GM23248 (cell line): ENCODE measurements at regions not wholly inside any gene's neighbourhood (a gene's known extent, or its start where the extent isn't known, plus 50 kb on each side); places are given as distances from the start of the nearest gene placed in this dataset.

Experiments
- DNase-seq: peaks from one replicate; pipeline ENCODE4 v3.0.0-alpha.2; 2015
- H2AFZ ChIP-seq: fragments of 200-600 bp; sonication (generic); 2 replicates; pipeline ENCODE4 v1.6.1; 2016; ENCODE audit warnings: antibody characterized with exemption
- H3F3A ChIP-seq: fragments of 200-600 bp; sonication (generic); 2 replicates; pipeline ENCODE4 v1.6.1; 2016; ENCODE audit warnings: mild to moderate bottlenecking, antibody characterized with exemption, mixed run types; ENCODE audit not compliant: insufficient read depth
- H3K27ac ChIP-seq: fragments of 200-600 bp; sonication (generic); 2 replicates; pipeline ENCODE4 v1.5.1; 2016; ENCODE audit warnings: mild to moderate bottlenecking
- H3K27me3 ChIP-seq: fragments of 200-600 bp; sonication (generic); replicated peaks from 2 replicates; pipeline ENCODE4 v1.6.1; 2016; ENCODE audit warnings: mild to moderate bottlenecking; ENCODE audit not compliant: insufficient read depth
- H3K36me3 ChIP-seq: fragments of 200-600 bp; sonication (generic); 2 replicates; pipeline ENCODE4 v1.6.1; 2016; ENCODE audit warnings: low read depth, mild to moderate bottlenecking
- H3K4me1 ChIP-seq: fragments of 200-600 bp; sonication (generic); 2 replicates; pipeline ENCODE4 v1.6.1; 2016; ENCODE audit warnings: mild to moderate bottlenecking; ENCODE audit not compliant: insufficient read depth
- H3K4me2 ChIP-seq: fragments of 200-600 bp; sonication (generic); one replicate; pipeline ENCODE4 v1.6.1; 2016; ENCODE audit warnings: mild to moderate bottlenecking; ENCODE audit not compliant: unreplicated experiment
- H3K4me3 ChIP-seq: fragments of 200-600 bp; sonication (generic); 2 replicates; pipeline ENCODE4 v1.5.1; 2016; ENCODE audit warnings: mild to moderate bottlenecking
- H3K79me2 ChIP-seq: fragments of 200-600 bp; sonication (generic); 2 replicates; pipeline ENCODE4 v1.6.1; 2016; ENCODE audit warnings: mild to moderate bottlenecking; ENCODE audit not compliant: insufficient read depth
- H3K9ac ChIP-seq: fragments of 200-600 bp; sonication (generic); 2 replicates; pipeline ENCODE4 v1.6.1; 2016; ENCODE audit warnings: mild to moderate bottlenecking
- H3K9me2 ChIP-seq: fragments of 200-600 bp; sonication (generic); 2 replicates; pipeline ENCODE4 v1.6.1; 2016; ENCODE audit warnings: mixed run types, mild to moderate bottlenecking, moderate library complexity; ENCODE audit not compliant: insufficient read depth
- H3K9me3 ChIP-seq: fragments of 200-600 bp; sonication (generic); one replicate; pipeline ENCODE4 v1.6.1; 2017; ENCODE audit warnings: low read depth
- H4K20me1 ChIP-seq: fragments of 200-600 bp; sonication (generic); 2 replicates; pipeline ENCODE4 v1.6.0; 2016; ENCODE audit not compliant: insufficient read depth
- EZH2 ChIP-seq: fragments of 200-600 bp; sonication (generic); IDR thresholded peaks from 2 replicates; pipeline ENCODE4 v1.6.1; 2018; ENCODE audit warnings: antibody characterized with exemption, mild to moderate bottlenecking; ENCODE audit not compliant: insufficient read depth, poor library complexity, severe bottlenecking
- EZH2phosphoT487 ChIP-seq: fragments of 200-600 bp; sonication (generic); IDR thresholded peaks from 2 replicates; pipeline ENCODE4 v1.6.1; 2018; ENCODE audit warnings: antibody characterized with exemption, moderate library complexity, mild to moderate bottlenecking, low read depth; ENCODE audit not compliant: insufficient read depth
- WGBS, 2 experiments: methylation state at CpG; one replicate each; pipeline ENCODE4 v1.1.6; 2015 to 2017; ENCODE audit warnings: low lambda C conversion rate in 2 of 2, low coverage in 1 of 2; ENCODE audit errors: missing lambda C conversion rate in 2 of 2; 5-methylcytosine and 5-hydroxymethylcytosine counted together
- in situ Hi-C: fragments of 300-500 bp; cut with MboI; formaldehyde crosslinking; loops from 2 replicates; pipeline ENCODE4 v1.15.0; 2020

- in situ Hi-C loops = no loop called here
These were observed 565.2 kb downstream of the PTPRU start for GRCh38 chr1:29801561-29801973.

GRCh38 chr1:29801003-29801402, 564.7 kb downstream of the PTPRU start:
- WGBS, 2 experiments = 66 to 69% methylated on average over 4 of the region's 4 CpGs
- in situ Hi-C loops = no loop called here

More at GRCh38 chr1:29801561-29801973, 565.2 kb downstream of the PTPRU start:
- H3F3A ChIP-seq = no peaks in the 10 kb centered on the region
- H3K9ac ChIP-seq = no peak overlapping the region
- H3K4me3 ChIP-seq = no peak overlapping the region
- H3K9me3 ChIP-seq = no peaks in the 10 kb centered on the region
- no peak overlapping the region for H3K4me2 ChIP-seq
- H3K9me2 ChIP-seq = no peaks in the 10 kb centered on the region
- DNase-seq = no peak
- no peaks in the 10 kb centered on the region for H3K4me1 ChIP-seq
- TF ChIP-seq EZH2 (no peak), EZH2phosphoT487 (no peak)
- H3K27me3 ChIP-seq = no peaks in the 10 kb centered on the region
- 6 to 13% methylated on average over 8 of the region's 8 CpGs for WGBS, 2 experiments
- H3K27ac ChIP-seq = no peak overlapping the region
- no peaks in the 10 kb centered on the region for H4K20me1 ChIP-seq
- H3K79me2 ChIP-seq = no peaks in the 10 kb centered on the region
- no peaks in the 10 kb centered on the region for H3K36me3 ChIP-seq
- H2AFZ ChIP-seq = no peak overlapping the region

GRCh38 chr1:29800522-29800956, 564.2 kb downstream of the PTPRU start:
- DNase-seq = no peak
- Histone ChIP-seq H4K20me1 (no peaks in the 10 kb centered on the region), H2AFZ (no peak overlapping the region), H3K4me3 (no peak overlapping the region), H3K9ac (no peak overlapping the region), H3K4me1 (no peaks in the 10 kb centered on the region), H3K9me3 (no peaks in the 10 kb centered on the region), H3K36me3 (no peaks in the 10 kb centered on the region), H3K9me2 (no peaks in the 10 kb centered on the region), H3K27me3 (no peaks in the 10 kb centered on the region), H3K79me2 (no peaks in the 10 kb centered on the region), H3K27ac (no peak overlapping the region), H3K4me2 (no peak overlapping the region), H3F3A (no peaks in the 10 kb centered on the region)
- TF ChIP-seq EZH2 = no peak
- no peak for TF ChIP-seq EZH2phosphoT487
- 69 to 73% methylated on average over 6 of the region's 6 CpGs for whole genome bisulfite sequencing, 2 experiments
- in situ Hi-C loops = no loop called here

More at GRCh38 chr1:29801003-29801402, 564.7 kb downstream of the PTPRU start:
- TF ChIP-seq EZH2 (no peak), EZH2phosphoT487 (no peak)
- Histone ChIP-seq H3K27me3 (no peaks in the 10 kb centered on the region), H3K27ac (no peak overlapping the region), H3K9me2 (no peaks in the 10 kb centered on the region), H3K79me2 (no peaks in the 10 kb centered on the region), H4K20me1 (no peaks in the 10 kb centered on the region), H3F3A (no peaks in the 10 kb centered on the region), H3K4me2 (no peak overlapping the region), H3K4me1 (no peaks in the 10 kb centered on the region), H3K36me3 (no peaks in the 10 kb centered on the region), H3K9ac (no peak overlapping the region), H3K9me3 (no peaks in the 10 kb centered on the region), H2AFZ (no peak overlapping the region), H3K4me3 (no peak overlapping the region)
- DNase-seq = no peak

- Histone ChIP-seq H3K9ac (no peak overlapping the region), H3K9me2 (no peaks in the 10 kb centered on the region), H4K20me1 (no peaks in the 10 kb centered on the region), H3F3A (no peaks in the 10 kb centered on the region), H3K36me3 (no peaks in the 10 kb centered on the region), H3K4me2 (no peak overlapping the region), H3K4me3 (no peak overlapping the region), H3K79me2 (no peaks in the 10 kb centered on the region), H2AFZ (no peak overlapping the region), H3K27ac (no peak overlapping the region), H3K4me1 (no peaks in the 10 kb centered on the region), H3K27me3 (no peaks in the 10 kb centered on the region), H3K9me3 (no peaks in the 10 kb centered on the region)
- TF ChIP-seq EZH2phosphoT487 (no peak), EZH2 (no peak)
- in situ Hi-C loops = no loop called here
- WGBS, 2 experiments = 45 to 47% methylated on average over 5 of the region's 5 CpGs
- DNase-seq = no peak
These were observed 563.8 kb downstream of the PTPRU start for GRCh38 chr1:29800120-29800519.
